BLaER1 treated with 17β-estradiol and CSF1 and Interleukin-3, amounts not matched to agents 10 nM and 100 nM (cell line): ENCODE measurements at regions not wholly inside any gene's neighbourhood (a gene's known extent, or its start where the extent isn't known, plus 50 kb on each side); places are given as distances from the start of the nearest gene placed in this dataset.
A peak's percentile ranks its signal among the peaks of the same experiment; 100 is the strongest.

ENCODE experiments used
- H3K27ac ChIP-seq, 11 experiments: shearing (Covaris generic); formaldehyde crosslinking; 2 replicates each; pipeline ENCODE4 v1.8.1; 2022
- H3K27me3 ChIP-seq, 11 experiments: shearing (Covaris generic); formaldehyde crosslinking; 2 replicates each; pipeline ENCODE4 v1.8.1; 2022
- H3K36me3 ChIP-seq, 11 experiments: shearing (Covaris generic); formaldehyde crosslinking; 2 replicates each; pipeline ENCODE4 v1.8.1; 2022
- H3K4me1 ChIP-seq, 10 experiments: shearing (Covaris generic); formaldehyde crosslinking; 2 replicates each; pipeline ENCODE4 v1.8.1; 2022
- H3K4me2 ChIP-seq, 11 experiments: shearing (Covaris generic); formaldehyde crosslinking; 2 replicates each; pipeline ENCODE4 v1.8.1; 2022
- H3K4me3 ChIP-seq, 10 experiments: shearing (Covaris generic); formaldehyde crosslinking; 2 replicates each; pipeline ENCODE4 v1.8.1; 2022
- H3K9ac ChIP-seq, 11 experiments: shearing (Covaris generic); formaldehyde crosslinking; 2 replicates each; pipeline ENCODE4 v1.8.1; 2022
- H3K9me3 ChIP-seq, 11 experiments: shearing (Covaris generic); formaldehyde crosslinking; replicated peaks in 1 of 11; 2 replicates each; pipeline ENCODE4 v1.8.1; 2022
- H4K20me1 ChIP-seq, 11 experiments: shearing (Covaris generic); formaldehyde crosslinking; 2 replicates each; pipeline ENCODE4 v1.8.1; 2022
- Cebpa-rat ChIP-seq, 11 experiments: shearing (Covaris generic); IDR thresholded peaks; 2 replicates each; pipeline ENCODE4 v1.8.1; 2022

- Histone ChIP-seq H3K9ac (peak overlapping the region; percentile 45 to 95 (median 71); a peak in 20 of 22 replicates), H3K27me3 (no peaks in the 10 kb centered on the region), H3K4me1 (peaks cover 98 to 100% (median 100%) of the 10 kb centered on the region in 10 experiments), H3K4me3 (peak overlapping the region in 8 of 10 experiments; percentile 36 to 60 (median 56); a peak in 16 of 20 replicates), H3K4me2 (peak overlapping the region; percentile 88 to 100 (median 98)), H4K20me1 (peaks cover 0 to 100% (median 11%) of the 10 kb centered on the region in 11 experiments; a peak in 15 of 22 replicates), H3K9me3 (no peaks in the 10 kb centered on the region), H3K27ac (peak overlapping the region; percentile 20 to 100 (median 83); a peak in 19 of 22 replicates), H3K36me3 (peaks cover 0 to 6% (median 0%) of the 10 kb centered on the region in 11 experiments; a peak in 2 of 22 replicates)
- no peak for TF ChIP-seq Cebpa-rat (IDR thresholded peaks at IDR 0.05)
These were observed 284.0 kb downstream of the SEC14L1 start for GRCh38 chr17:77424585-77425344.

GRCh38 chr17:77425348-77425747 is 284.6 kb downstream of the SEC14L1 start:
- no peak for TF ChIP-seq Cebpa-rat (IDR thresholded peaks at IDR 0.05)
- no peaks in the 10 kb centered on the region for H3K9me3 ChIP-seq
- H3K27ac ChIP-seq, result peak overlapping the region; percentile 16 to 100 (median 83); a peak in 20 of 22 replicates
- peaks cover 98 to 100% (median 100%) of the 10 kb centered on the region in 10 experiments for H3K4me1 ChIP-seq
- H3K36me3 ChIP-seq, result peaks cover 0 to 6% (median 0%) of the 10 kb centered on the region in 11 experiments; a peak in 2 of 22 replicates
- peaks cover 0 to 100% (median 11%) of the 10 kb centered on the region in 11 experiments; a peak in 15 of 22 replicates for H4K20me1 ChIP-seq
- no peaks in the 10 kb centered on the region for H3K27me3 ChIP-seq
- peak overlapping the region; percentile 88 to 100 (median 98) for H3K4me2 ChIP-seq
- H3K9ac ChIP-seq, result peak overlapping the region; percentile 45 to 95 (median 71); a peak in 20 of 22 replicates
- peak overlapping the region in 8 of 10 experiments; percentile 36 to 60 (median 56); a peak in 17 of 20 replicates for H3K4me3 ChIP-seq

- H3K4me1 ChIP-seq, result peaks cover 98 to 100% (median 100%) of the 10 kb centered on the region in 10 experiments
- peak overlapping the region; percentile 88 to 100 (median 98) for H3K4me2 ChIP-seq
- no peaks in the 10 kb centered on the region for H3K9me3 ChIP-seq
- H4K20me1 ChIP-seq, result peaks cover 0 to 100% (median 12%) of the 10 kb centered on the region in 11 experiments; a peak in 15 of 22 replicates
- H3K27me3 ChIP-seq, result no peaks in the 10 kb centered on the region
- peak overlapping the region in 8 of 10 experiments; percentile 36 to 60 (median 56); a peak in 17 of 20 replicates for H3K4me3 ChIP-seq
- TF ChIP-seq Cebpa-rat (IDR thresholded peaks at IDR 0.05), result peak in 1 of 11 experiments; percentile 25; a peak in 1 of 22 replicates
- peaks cover 0 to 6% (median 0%) of the 10 kb centered on the region in 11 experiments; a peak in 2 of 22 replicates for H3K36me3 ChIP-seq
- peak overlapping the region; percentile 45 to 95 (median 71); a peak in 20 of 22 replicates for H3K9ac ChIP-seq
- H3K27ac ChIP-seq, result peak overlapping the region; percentile 16 to 100 (median 83); a peak in 20 of 22 replicates
These were observed 285.2 kb downstream of the SEC14L1 start for GRCh38 chr17:77425791-77426641.

GRCh38 chr17:77426676-77427386 is 286.1 kb downstream of the SEC14L1 start:
- Histone ChIP-seq H3K4me1 (peaks cover 98 to 100% (median 100%) of the 10 kb centered on the region in 10 experiments), H3K27ac (peak overlapping the region in 10 of 11 experiments; percentile 23 to 100 (median 90); a peak in 18 of 22 replicates), H3K36me3 (peaks cover 0 to 6% (median 0%) of the 10 kb centered on the region in 11 experiments; a peak in 2 of 22 replicates), H3K9ac (peak overlapping the region in 10 of 11 experiments; percentile 45 to 95 (median 72); a peak in 17 of 22 replicates), H3K9me3 (no peaks in the 10 kb centered on the region), H3K4me3 (peak overlapping the region in 6 of 10 experiments; percentile 48 to 60 (median 57); a peak in 8 of 20 replicates), H4K20me1 (peaks cover 0 to 100% (median 12%) of the 10 kb centered on the region in 11 experiments; a peak in 15 of 22 replicates), H3K4me2 (peak overlapping the region; percentile 88 to 100 (median 98)), H3K27me3 (no peaks in the 10 kb centered on the region)
- no peak for TF ChIP-seq Cebpa-rat (IDR thresholded peaks at IDR 0.05)

- H3K27ac ChIP-seq, result peak overlapping the region in 9 of 11 experiments; percentile 55 to 100 (median 97); a peak in 17 of 22 replicates
- peaks cover 98 to 100% (median 100%) of the 10 kb centered on the region in 10 experiments for H3K4me1 ChIP-seq
- peak overlapping the region; percentile 88 to 100 (median 98) for H3K4me2 ChIP-seq
These were observed 286.7 kb downstream of the SEC14L1 start for GRCh38 chr17:77427391-77427991.

GRCh38 chr17:77428020-77428748 is 287.4 kb downstream of the SEC14L1 start:
- H3K4me1 ChIP-seq, result peaks cover 100% of the 10 kb centered on the region in 10 experiments

More at GRCh38 chr17:77427391-77427991, 286.7 kb downstream of the SEC14L1 start:
- H3K9me3 ChIP-seq, result no peaks in the 10 kb centered on the region
- peak overlapping the region in 9 of 11 experiments; percentile 33 to 95 (median 72); a peak in 16 of 22 replicates for H3K9ac ChIP-seq
- TF ChIP-seq Cebpa-rat (IDR thresholded peaks at IDR 0.05), result no peak
- peak overlapping the region in 5 of 10 experiments; percentile 1 to 60 (median 13); a peak in 4 of 20 replicates for H3K4me3 ChIP-seq
- H4K20me1 ChIP-seq, result peaks cover 0 to 100% (median 12%) of the 10 kb centered on the region in 11 experiments; a peak in 14 of 22 replicates
- peaks cover 0 to 6% (median 0%) of the 10 kb centered on the region in 11 experiments; a peak in 2 of 22 replicates for H3K36me3 ChIP-seq
- H3K27me3 ChIP-seq, result no peaks in the 10 kb centered on the region

More at GRCh38 chr17:77428020-77428748, 287.4 kb downstream of the SEC14L1 start:
- Histone ChIP-seq H3K9me3 (no peaks in the 10 kb centered on the region), H3K27me3 (no peaks in the 10 kb centered on the region), H3K27ac (peak overlapping the region in 9 of 11 experiments; percentile 55 to 100 (median 97); a peak in 17 of 22 replicates), H4K20me1 (peaks cover 0 to 100% (median 12%) of the 10 kb centered on the region in 11 experiments; a peak in 14 of 22 replicates), H3K4me3 (peak overlapping the region in 6 of 10 experiments; percentile 13 to 59 (median 39); a peak in 6 of 20 replicates), H3K9ac (peak overlapping the region in 8 of 11 experiments; percentile 62 to 95 (median 74); a peak in 15 of 22 replicates), H3K4me2 (peak overlapping the region; percentile 88 to 100 (median 98)), H3K36me3 (peaks cover 0 to 6% (median 0%) of the 10 kb centered on the region in 11 experiments; a peak in 2 of 22 replicates)
- no peak for TF ChIP-seq Cebpa-rat (IDR thresholded peaks at IDR 0.05)
